Fibroblast of pulmonary artery (primary cell): ENCODE measurements at regions not wholly inside any gene's neighbourhood (a gene's known extent, or its start where the extent isn't known, plus 50 kb on each side); places are given as distances from the start of the nearest gene placed in this dataset.

Experiments used
- DNase-seq: peaks from one replicate; pipeline ENCODE4 v3.0.0-alpha.2; 2010; ENCODE audit warnings: low read depth
- H3K4me3 ChIP-seq: replicated peaks from 2 replicates; pipeline ENCODE4 v1.5.1; 2011; ENCODE audit warnings: low read depth, mild to moderate bottlenecking, control low read depth, low read length, moderate library complexity
- CTCF ChIP-seq: IDR thresholded peaks from 2 replicates; pipeline ENCODE4 v1.5.1; 2011; ENCODE audit warnings: mild to moderate bottlenecking, control low read depth, low read length, inconsistent platforms; ENCODE audit errors: missing control alignments

- DNase-seq, result no peak
- TF ChIP-seq CTCF, result no peak
- H3K4me3 ChIP-seq, result no peak overlapping the region
Measured at GRCh38 chr22:47341464-47341863, 579.0 kb downstream of the TBC1D22A start.

- no peak overlapping the region for H3K4me3 ChIP-seq
- DNase-seq, result peak; percentile 39
- no peak for TF ChIP-seq CTCF
Measured at GRCh38 chr22:47340851-47341436, 578.5 kb downstream of the TBC1D22A start.

DNA sequence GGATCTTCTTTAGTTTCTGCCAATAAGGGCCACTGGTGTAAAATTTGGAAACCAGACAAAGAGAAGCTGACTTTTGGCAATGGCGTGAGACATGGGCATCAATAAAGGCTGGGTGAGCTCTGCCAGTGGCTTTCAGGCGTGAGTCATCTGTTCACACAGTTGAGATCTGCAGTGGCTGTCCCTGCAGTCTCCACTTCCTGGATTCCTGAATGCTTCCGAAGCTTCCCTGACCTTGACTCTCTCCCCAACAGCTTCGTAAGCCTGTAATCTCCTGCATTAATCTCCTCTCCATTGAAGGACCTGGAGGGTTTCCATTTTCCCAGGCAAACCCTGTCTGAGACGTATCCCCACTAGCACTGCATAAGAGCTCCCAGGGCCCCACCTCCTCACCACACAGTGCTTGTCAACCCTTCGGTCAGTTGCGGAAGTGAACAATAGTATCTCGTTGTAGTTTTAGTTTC, 574.7 kb downstream of the TBC1D22A start:
- no peak for TF ChIP-seq CTCF
- DNase-seq, result peak; percentile 92
- H3K4me3 ChIP-seq, result peak overlapping the region; percentile 16

- no peak overlapping the region for H3K4me3 ChIP-seq
- no peak for DNase-seq
- no peak for TF ChIP-seq CTCF
Measured at GRCh38 chr22:47335958-47336357, 573.5 kb downstream of the TBC1D22A start.

- H3K4me3 ChIP-seq, result no peak overlapping the region
- TF ChIP-seq CTCF, result no peak
- DNase-seq, result no peak
Measured at GRCh38 chr22:47335460-47335859, 573.0 kb downstream of the TBC1D22A start.

DNA sequence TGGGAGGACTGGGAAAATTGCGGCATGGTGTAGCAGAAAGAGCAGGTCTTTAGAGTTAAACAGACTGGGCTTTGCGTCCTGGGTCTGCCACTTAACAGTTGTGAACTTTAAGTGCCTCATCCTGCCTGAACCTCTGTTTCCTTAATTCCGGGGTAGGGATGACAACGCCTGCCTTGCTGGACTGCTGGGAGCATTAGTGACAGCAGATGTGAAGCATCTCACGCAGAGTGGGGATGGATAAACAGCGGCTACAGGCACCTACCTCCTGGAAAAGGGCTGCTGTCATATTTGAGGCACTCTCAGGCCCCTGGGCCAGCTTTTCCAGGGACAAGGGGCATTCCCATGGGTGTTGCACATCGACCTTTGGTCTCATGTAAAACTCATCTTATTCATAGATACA, 572.2 kb downstream of the TBC1D22A start:
- no peak for TF ChIP-seq CTCF
- DNase-seq, result no peak
- H3K4me3 ChIP-seq, result no peak overlapping the region

GRCh38 chr22:47333625-47334024, 571.2 kb downstream of the TBC1D22A start:
- DNase-seq, result peak; percentile 95
- no peak overlapping the region for H3K4me3 ChIP-seq
- no peak for TF ChIP-seq CTCF
